Erythroblast (primary cell): ENCODE measurements at regions not wholly inside any gene's neighbourhood (a gene's known extent, or its start where the extent isn't known, plus 50 kb on each side); places are given as distances from the start of the nearest gene placed in this dataset.

Experiments
- GATA1 ChIP-seq: IDR thresholded peaks from 2 replicates; pipeline ENCODE4 v1.6.1; 2011; ENCODE audit warnings: low read depth, mild to moderate bottlenecking, control low read depth, low read length, moderate library complexity
- POLR2A ChIP-seq: IDR thresholded peaks from 2 replicates; pipeline ENCODE4 v1.6.1; 2011; ENCODE audit warnings: mild to moderate bottlenecking, low read length

DNA sequence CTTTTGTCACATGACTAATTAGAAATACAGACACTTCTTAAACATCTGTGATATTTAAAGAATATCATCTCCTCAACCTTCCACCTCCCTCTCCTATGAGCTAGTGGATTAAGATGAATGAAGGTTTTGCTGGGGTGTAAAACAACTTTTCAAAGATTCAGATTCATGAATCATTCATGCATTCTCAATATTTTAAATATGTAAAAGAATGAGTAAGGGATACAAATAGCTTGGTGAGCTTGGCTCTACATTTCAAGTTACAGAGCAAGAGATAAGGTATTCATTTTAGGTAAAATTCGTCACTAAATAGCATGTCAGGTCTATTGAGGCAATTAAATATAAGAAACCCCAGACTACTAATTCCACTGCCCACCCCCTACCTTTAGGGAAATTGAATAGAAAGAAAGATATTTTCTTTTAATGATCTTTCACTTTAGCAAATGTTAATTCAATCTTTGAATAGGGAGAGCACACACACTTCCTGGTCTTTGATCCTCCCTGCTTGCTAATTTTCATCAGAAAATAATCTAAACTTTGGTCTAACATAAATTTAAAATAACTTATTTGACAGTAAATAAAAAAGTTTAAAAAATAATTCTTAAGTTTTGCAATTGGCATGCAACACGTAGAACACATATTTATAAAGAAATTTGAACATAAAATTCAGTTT, 486.9 kb upstream of the ITGA1 start:
- TF ChIP-seq POLR2A = no peak
- no peak for TF ChIP-seq GATA1
